Psoas muscle (tissue), 7 donors: ENCODE measurements at regions not wholly inside any gene's neighbourhood (a gene's known extent, or its start where the extent isn't known, plus 50 kb on each side); places are given as distances from the start of the nearest gene placed in this dataset.

Experiments used
- ATAC-seq, 4 donors: fragments of 200-7000 bp; cut with Tn5 transposase; one replicate each; pipeline ENCODE4 v1.9.1; 2020; ENCODE audit warnings: moderate library complexity in 3 of 4, mild to moderate bottlenecking in 2 of 4
- DNase-seq, 2 donors: peaks; one replicate each; pipeline ENCODE4 v3.0.0-alpha.2; 2020
- H3K27ac ChIP-seq: fragments of 200-600 bp; one replicate; pipeline ENCODE4 v1.8.0; 2022
- H3K27me3 ChIP-seq, 3 donors: fragments of 200-600 bp in 1 of 3; one replicate each; pipeline versions ENCODE4 v1.6.1 to v1.8.0; 2013 to 2022; ENCODE audit warnings: low read length in 2 of 3, mild to moderate bottlenecking in 2 of 3, moderate library complexity in 1 of 3; ENCODE audit not compliant: insufficient read depth in 3 of 3
- H3K36me3 ChIP-seq, 2 donors: fragments of 200-600 bp in 1 of 2; one replicate each; pipeline versions ENCODE4 v1.6.1 to v1.8.0; 2013 to 2022; ENCODE audit warnings: low read depth in 1 of 2, mild to moderate bottlenecking in 1 of 2, moderate library complexity in 1 of 2; ENCODE audit not compliant: insufficient read depth in 1 of 2
- H3K4me1 ChIP-seq: fragments of 200-600 bp; one replicate; pipeline ENCODE4 v1.8.0; 2022
- H3K4me3 ChIP-seq: fragments of 200-600 bp; one replicate; pipeline ENCODE4 v1.8.0; 2022; ENCODE audit warnings: mild to moderate bottlenecking
- H3K9me3 ChIP-seq: fragments of 200-600 bp; one replicate; pipeline ENCODE4 v1.8.0; 2022
- CTCF ChIP-seq: fragments of 200-600 bp; IDR thresholded peaks from one replicate; pipeline ENCODE4 v1.8.0; 2022; ENCODE audit warnings: antibody characterized with exemption
- WGBS, 3 donors: extraction: QIAGEN DNeasy Blood & Tissue Kit; methylation state at CpG; one replicate each; pipeline versions ENCODE4 v1.1.6 to v1.1.7; 2013; 5-methylcytosine and 5-hydroxymethylcytosine counted together
- intact Hi-C, 2 donors: fragments of 100-400 bp; cut with DNase I; formaldehyde crosslinking; loops; one replicate each; pipeline versions ENCODE4 v1.11.0 to v1.14.2; 2022
- donor health status: healthy with polysubstance abuse.
- donor health status: DM: no; HTN: no; CAD: no; lungs with moderate emphysema.
- donor health status: Bipolar disorder and iron deficiency.
- donor health status: healthy.
- donor health status: DM: yes; HTN: yes; CAD: no.
- donor health status: DM: no; HTN: no; CAD: no.
- donor health status: DM: yes; HTN: yes; CAD: no.

GRCh38 chr21:20730441-20730840, 267.8 kb upstream of the NCAM2 start:
- TF ChIP-seq CTCF: no peak
- WGBS, 3 donors: 69 to 79% (median 79%) methylated on average over 6 of the region's 6 CpGs

GRCh38 chr21:20735257-20735656, 263.0 kb upstream of the NCAM2 start:
- H3K4me3 ChIP-seq: no peak overlapping the region
- intact Hi-C loops: no loop called here
- H3K27me3 ChIP-seq: no peaks in the 10 kb centered on the region
- DNase-seq (no peak), ATAC-seq (no peak)
- H3K9me3 ChIP-seq: no peaks in the 10 kb centered on the region
- no peaks in the 10 kb centered on the region for H3K36me3 ChIP-seq
- no peak for TF ChIP-seq CTCF
- no peaks in the 10 kb centered on the region for H3K4me1 ChIP-seq
- H3K27ac ChIP-seq: no peak overlapping the region
- WGBS, 3 donors: 67 to 78% (median 73%) methylated on average over 1 of the region's 1 CpG

More at GRCh38 chr21:20730441-20730840, 267.8 kb upstream of the NCAM2 start:
- ATAC-seq (no peak), DNase-seq (no peak)
- H3K9me3 ChIP-seq: no peaks in the 10 kb centered on the region
- intact Hi-C loops: loop anchor here in 1 of 2 donors (5.0 kb wide), 1 partner anchor 52 kb away; no protein-coding TSS in a partner anchor
- H3K4me1 ChIP-seq: no peaks in the 10 kb centered on the region
- H3K27ac ChIP-seq: no peak overlapping the region
- no peaks in the 10 kb centered on the region for H3K36me3 ChIP-seq
- no peak overlapping the region for H3K4me3 ChIP-seq
- H3K27me3 ChIP-seq: no peaks in the 10 kb centered on the region

GRCh38 chr21:20737227-20737913, 260.8 kb upstream of the NCAM2 start:
- intact Hi-C loops: no loop called here
- no peak overlapping the region for H3K4me3 ChIP-seq
- TF ChIP-seq CTCF: no peak
- no peaks in the 10 kb centered on the region for H3K27me3 ChIP-seq
- H3K27ac ChIP-seq: no peak overlapping the region
- DNase-seq (no peak), ATAC-seq (no peak)
- H3K9me3 ChIP-seq: no peaks in the 10 kb centered on the region
- no peaks in the 10 kb centered on the region for H3K4me1 ChIP-seq
- no peaks in the 10 kb centered on the region for H3K36me3 ChIP-seq

GRCh38 chr21:20739421-20739820, 258.8 kb upstream of the NCAM2 start:
- TF ChIP-seq CTCF: no peak
- Histone ChIP-seq H3K9me3 (no peaks in the 10 kb centered on the region), H3K4me3 (no peak overlapping the region), H3K4me1 (no peaks in the 10 kb centered on the region), H3K27me3 (no peaks in the 10 kb centered on the region), H3K36me3 (no peaks in the 10 kb centered on the region), H3K27ac (no peak overlapping the region)
- intact Hi-C loops: no loop called here
- WGBS, 3 donors: 67 to 78% (median 72%) methylated on average over 5 of the region's 5 CpGs
- ATAC-seq: no peak
- DNase-seq: no peak

- DNase-seq: no peak
- intact Hi-C loops: no loop called here
- no peaks in the 10 kb centered on the region for H3K27me3 ChIP-seq
These were observed 256.8 kb upstream of the NCAM2 start for GRCh38 chr21:20741445-20741844.

More at GRCh38 chr21:20741445-20741844, 256.8 kb upstream of the NCAM2 start:
- WGBS, 3 donors: 82 to 88% (median 84%) methylated on average over 6 of the region's 6 CpGs
- no peak for TF ChIP-seq CTCF
- H3K27ac ChIP-seq: no peak overlapping the region
- no peak overlapping the region for H3K4me3 ChIP-seq
- no peaks in the 10 kb centered on the region for H3K4me1 ChIP-seq
- no peaks in the 10 kb centered on the region for H3K9me3 ChIP-seq
- no peaks in the 10 kb centered on the region for H3K36me3 ChIP-seq
- no peak for ATAC-seq
